GM13977 (cell line): ENCODE measurements at regions not wholly inside any gene's neighbourhood (a gene's known extent, or its start where the extent isn't known, plus 50 kb on each side); places are given as distances from the start of the nearest gene placed in this dataset.

Source experiments
- DNase-seq: peaks from one replicate; pipeline ENCODE4 v3.0.0; 2012; ENCODE audit warnings: low spot score
- CTCF ChIP-seq: IDR thresholded peaks from 2 replicates; pipeline ENCODE4 v1.5.1; 2012; ENCODE audit warnings: mild to moderate bottlenecking, control low read depth; ENCODE audit not compliant: insufficient read depth; ENCODE audit errors: extremely low read depth, missing control alignments
- in situ Hi-C: fragments of 300-500 bp; cut with MboI; formaldehyde crosslinking; loops from one replicate; pipeline ENCODE4 v1.12.0; 2022; ENCODE audit warnings: low sequenced_read_pairs, low pct_unique_long_range_greater_than_20kb, mixed read lengths, inconsistent platforms; ENCODE audit not compliant: unreplicated experiment

DNA sequence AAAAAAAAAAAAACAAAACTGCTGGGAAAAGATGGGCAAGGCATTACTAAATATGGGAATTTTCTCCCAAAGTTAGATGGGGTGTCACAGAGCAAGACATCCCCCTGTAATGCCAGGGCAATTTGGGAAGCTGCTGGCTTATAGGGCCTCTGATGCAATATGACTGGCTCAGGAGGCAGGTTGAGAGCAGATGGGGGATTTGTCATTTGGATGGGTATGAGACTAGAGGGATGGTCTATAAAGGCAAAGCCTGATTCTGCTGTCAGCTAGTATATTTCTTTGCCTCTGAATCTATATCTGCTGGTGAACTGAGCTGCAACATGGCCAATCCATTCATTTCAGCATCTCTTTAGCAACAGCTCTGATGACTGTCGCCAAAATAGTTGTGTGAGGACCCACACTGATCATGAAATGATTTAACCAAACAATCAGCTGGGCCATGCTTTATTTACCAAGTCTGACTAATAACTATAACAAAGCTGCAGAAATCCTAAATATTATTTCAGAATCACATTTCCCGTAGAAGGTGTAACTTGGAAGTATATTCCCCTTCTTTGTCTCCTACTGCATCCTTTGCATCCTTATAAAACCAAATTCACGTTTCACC lies 455.1 kb upstream of the ZNF608 start:
- TF ChIP-seq CTCF: no peak
- no peak for DNase-seq
- in situ Hi-C loops: no loop called here

DNA sequence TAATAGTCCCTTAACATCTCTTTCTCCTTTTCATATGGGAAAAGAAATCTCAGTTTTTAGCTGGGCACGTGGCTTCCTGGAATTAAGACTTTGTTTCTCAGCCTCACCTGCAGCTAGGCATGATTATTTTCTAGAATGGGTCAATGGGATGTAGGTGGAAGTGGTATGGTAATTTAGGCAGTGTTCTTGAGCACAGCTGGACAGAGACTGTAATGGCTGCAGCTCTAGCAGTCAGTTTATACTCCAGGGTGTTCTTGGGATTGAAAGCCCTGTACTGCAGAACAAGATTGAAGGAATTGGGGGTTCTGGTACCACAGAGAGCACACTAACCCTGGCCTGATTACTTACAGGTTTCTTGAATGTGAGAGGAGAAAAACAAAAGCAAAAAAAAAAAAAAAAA lies 455.9 kb upstream of the ZNF608 start:
- DNase-seq: no peak
- TF ChIP-seq CTCF: no peak
- in situ Hi-C loops: no loop called here

DNA sequence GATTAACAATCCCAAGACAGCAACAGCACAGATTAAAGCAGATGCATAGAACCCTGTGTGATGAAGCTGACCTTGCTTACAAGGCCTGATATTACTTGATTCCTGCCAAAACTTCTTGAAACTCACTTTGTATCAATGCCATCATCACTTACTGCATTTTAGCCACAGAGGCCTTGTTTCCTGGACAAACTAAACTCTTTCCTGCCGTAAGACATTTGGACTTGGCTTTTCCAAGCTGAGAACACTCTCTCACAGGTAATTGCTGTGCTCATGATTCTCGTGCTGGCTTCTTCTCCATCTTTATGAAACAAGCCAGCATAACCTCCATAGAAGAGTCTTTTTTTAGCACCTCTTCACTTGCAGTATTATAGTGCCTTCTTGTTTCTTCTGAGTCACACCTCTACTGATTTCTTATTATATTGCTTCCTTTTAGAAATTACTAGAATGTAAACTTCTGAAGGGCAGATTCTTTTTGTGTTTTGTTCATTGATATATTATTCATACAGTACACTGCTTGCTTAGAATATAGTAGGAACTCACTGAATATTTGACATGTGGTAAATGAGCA lies 456.5 kb upstream of the ZNF608 start:
- no peak for TF ChIP-seq CTCF
- in situ Hi-C loops: no loop called here
- DNase-seq: no peak

- no peak for TF ChIP-seq CTCF
- in situ Hi-C loops: no loop called here
Measured at GRCh38 chr5:125203912-125204311, 457.5 kb upstream of the ZNF608 start.

GRCh38 chr5:125205601-125206225 lies 459.3 kb upstream of the ZNF608 start:
- DNase-seq: no peak
- TF ChIP-seq CTCF: no peak
- in situ Hi-C loops: no loop called here

More at GRCh38 chr5:125203912-125204311, 457.5 kb upstream of the ZNF608 start:
- DNase-seq: no peak

GRCh38 chr5:125207856-125208255 lies 461.4 kb upstream of the ZNF608 start:
- no peak for TF ChIP-seq CTCF
- in situ Hi-C loops: no loop called here
- DNase-seq: no peak

DNA sequence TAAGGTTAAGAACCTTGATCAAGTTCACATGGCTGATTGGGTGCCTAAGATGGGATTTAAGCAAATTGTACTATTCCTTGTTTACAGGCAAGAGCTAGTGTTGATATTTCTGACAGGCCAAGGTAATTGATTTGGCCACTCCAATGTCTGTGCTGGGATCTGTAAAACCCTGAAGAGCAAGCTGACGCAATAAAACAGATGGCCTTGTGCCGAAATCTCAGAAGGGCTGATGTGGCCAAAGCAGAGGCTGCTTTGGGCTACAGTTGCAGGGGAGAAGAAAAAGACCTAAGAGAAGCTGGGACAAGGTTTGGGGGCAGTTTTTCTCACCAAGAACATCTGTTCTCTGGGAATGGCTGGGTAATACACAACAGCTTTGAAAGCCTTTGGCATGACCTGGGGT lies 463.2 kb upstream of the ZNF608 start:
- in situ Hi-C loops: no loop called here
- TF ChIP-seq CTCF: no peak
- no peak for DNase-seq
